Panc1 (cell line): ENCODE measurements at regions not wholly inside any gene's neighbourhood (a gene's known extent, or its start where the extent isn't known, plus 50 kb on each side); places are given as distances from the start of the nearest gene placed in this dataset.

Source experiments
- CTCF ChIP-seq: fragments of 450-650 bp; IDR thresholded peaks from 2 replicates; pipeline ENCODE4 v1.5.1; 2017; ENCODE audit warnings: mild to moderate bottlenecking
- POLR2AphosphoS5 ChIP-seq: IDR thresholded peaks from 2 replicates; pipeline ENCODE4 v1.6.1; 2012; ENCODE audit warnings: mild to moderate bottlenecking, low read depth, low read length, moderate library complexity
- SIN3A ChIP-seq: IDR thresholded peaks from 2 replicates; pipeline ENCODE4 v1.6.1; 2012; ENCODE audit warnings: low read depth, mild to moderate bottlenecking, low read length, moderate library complexity, borderline replicate concordance; ENCODE audit not compliant: insufficient read depth
- TCF7L2 ChIP-seq: IDR thresholded peaks from 2 replicates; pipeline ENCODE4 v1.6.1; 2011; ENCODE audit warnings: mild to moderate bottlenecking, low read depth, low read length, inconsistent platforms
- TF ChIP-seq, protein P1 (sequence below), 2 experiments: IDR thresholded peaks; 2 replicates each; pipeline ENCODE4 v1.6.1; 2011 to 2012; ENCODE audit warnings: low read depth in 2 of 2, control low read depth in 1 of 2, low read length in 1 of 2, mild to moderate bottlenecking in 1 of 2, moderate library complexity in 1 of 2; ENCODE audit not compliant: insufficient read depth in 1 of 2

DNA sequence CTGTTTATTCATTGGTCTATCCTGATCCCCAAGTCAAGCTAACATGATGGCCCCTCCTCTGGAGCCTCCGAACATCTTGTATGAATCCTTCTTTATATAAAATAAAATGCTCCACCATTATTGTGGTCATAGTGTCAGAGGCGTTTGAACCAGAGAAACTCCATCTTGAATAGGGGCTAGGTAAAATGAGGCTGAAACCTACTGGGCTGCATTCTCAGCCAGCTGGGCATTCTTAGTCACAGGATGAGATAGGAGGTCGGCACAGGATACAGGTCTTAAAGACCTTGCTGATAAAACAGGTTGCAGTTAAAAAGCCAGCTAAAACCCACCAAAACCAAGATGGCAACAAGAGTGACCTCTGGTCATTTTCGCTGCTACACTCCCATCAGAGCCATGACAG is 905.8 kb upstream of the AUTS2 start:
- TF ChIP-seq CTCF (no peak), POLR2AphosphoS5 (no peak), SIN3A (no peak), TCF7L2 (no peak)
- TF ChIP-seq, protein P1, sequence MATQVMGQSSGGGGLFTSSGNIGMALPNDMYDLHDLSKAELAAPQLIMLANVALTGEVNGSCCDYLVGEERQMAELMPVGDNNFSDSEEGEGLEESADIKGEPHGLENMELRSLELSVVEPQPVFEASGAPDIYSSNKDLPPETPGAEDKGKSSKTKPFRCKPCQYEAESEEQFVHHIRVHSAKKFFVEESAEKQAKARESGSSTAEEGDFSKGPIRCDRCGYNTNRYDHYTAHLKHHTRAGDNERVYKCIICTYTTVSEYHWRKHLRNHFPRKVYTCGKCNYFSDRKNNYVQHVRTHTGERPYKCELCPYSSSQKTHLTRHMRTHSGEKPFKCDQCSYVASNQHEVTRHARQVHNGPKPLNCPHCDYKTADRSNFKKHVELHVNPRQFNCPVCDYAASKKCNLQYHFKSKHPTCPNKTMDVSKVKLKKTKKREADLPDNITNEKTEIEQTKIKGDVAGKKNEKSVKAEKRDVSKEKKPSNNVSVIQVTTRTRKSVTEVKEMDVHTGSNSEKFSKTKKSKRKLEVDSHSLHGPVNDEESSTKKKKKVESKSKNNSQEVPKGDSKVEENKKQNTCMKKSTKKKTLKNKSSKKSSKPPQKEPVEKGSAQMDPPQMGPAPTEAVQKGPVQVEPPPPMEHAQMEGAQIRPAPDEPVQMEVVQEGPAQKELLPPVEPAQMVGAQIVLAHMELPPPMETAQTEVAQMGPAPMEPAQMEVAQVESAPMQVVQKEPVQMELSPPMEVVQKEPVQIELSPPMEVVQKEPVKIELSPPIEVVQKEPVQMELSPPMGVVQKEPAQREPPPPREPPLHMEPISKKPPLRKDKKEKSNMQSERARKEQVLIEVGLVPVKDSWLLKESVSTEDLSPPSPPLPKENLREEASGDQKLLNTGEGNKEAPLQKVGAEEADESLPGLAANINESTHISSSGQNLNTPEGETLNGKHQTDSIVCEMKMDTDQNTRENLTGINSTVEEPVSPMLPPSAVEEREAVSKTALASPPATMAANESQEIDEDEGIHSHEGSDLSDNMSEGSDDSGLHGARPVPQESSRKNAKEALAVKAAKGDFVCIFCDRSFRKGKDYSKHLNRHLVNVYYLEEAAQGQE (IDR thresholded peaks at IDR 0.05; ENCODE audit: insufficient read depth in 1 of 2, low read depth in 2 of 2, low read length in 1 of 2): no peak
